Fibroblast of mammary gland (primary cell): ENCODE measurements at regions not wholly inside any gene's neighbourhood (a gene's known extent, or its start where the extent isn't known, plus 50 kb on each side); places are given as distances from the start of the nearest gene placed in this dataset.

ENCODE experiments used
- DNase-seq: peaks from one replicate; pipeline ENCODE4 v3.0.0-alpha.2; 2010; ENCODE audit warnings: low read depth
- H3K4me3 ChIP-seq: 2 replicates; pipeline ENCODE4 v1.5.1; 2011; ENCODE audit warnings: low read depth, mild to moderate bottlenecking, low read length, moderate library complexity; ENCODE audit not compliant: control insufficient read depth
- TF ChIP-seq, protein P1 (sequence below): conservative IDR thresholded peaks from 2 replicates; pipeline ENCODE4 v1.5.1; 2011; ENCODE audit warnings: low read depth, low read length, inconsistent platforms; ENCODE audit not compliant: control insufficient read depth, insufficient read depth

DNA sequence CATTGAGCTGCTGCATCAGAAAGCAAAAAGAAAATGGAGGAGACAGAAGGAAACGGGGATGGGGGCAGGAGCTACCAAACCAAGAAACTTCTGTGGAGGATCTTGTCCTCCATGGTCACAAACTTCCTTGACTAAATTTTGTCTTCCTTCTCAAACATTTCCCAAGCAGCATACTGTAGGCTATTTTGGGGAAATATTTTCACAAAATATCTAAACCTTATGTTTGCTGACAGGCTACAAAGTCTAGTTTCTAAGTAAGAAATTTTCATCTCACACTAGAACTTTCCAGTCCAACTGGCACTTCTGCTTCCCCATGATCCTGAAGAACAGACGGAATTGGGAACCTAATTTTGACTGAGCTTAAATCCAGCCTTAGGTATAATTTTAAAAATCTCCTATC, 552.0 kb downstream of the SNAPC1 start:
- H3K4me3 ChIP-seq, result no peak overlapping the region
- TF ChIP-seq, protein P1, sequence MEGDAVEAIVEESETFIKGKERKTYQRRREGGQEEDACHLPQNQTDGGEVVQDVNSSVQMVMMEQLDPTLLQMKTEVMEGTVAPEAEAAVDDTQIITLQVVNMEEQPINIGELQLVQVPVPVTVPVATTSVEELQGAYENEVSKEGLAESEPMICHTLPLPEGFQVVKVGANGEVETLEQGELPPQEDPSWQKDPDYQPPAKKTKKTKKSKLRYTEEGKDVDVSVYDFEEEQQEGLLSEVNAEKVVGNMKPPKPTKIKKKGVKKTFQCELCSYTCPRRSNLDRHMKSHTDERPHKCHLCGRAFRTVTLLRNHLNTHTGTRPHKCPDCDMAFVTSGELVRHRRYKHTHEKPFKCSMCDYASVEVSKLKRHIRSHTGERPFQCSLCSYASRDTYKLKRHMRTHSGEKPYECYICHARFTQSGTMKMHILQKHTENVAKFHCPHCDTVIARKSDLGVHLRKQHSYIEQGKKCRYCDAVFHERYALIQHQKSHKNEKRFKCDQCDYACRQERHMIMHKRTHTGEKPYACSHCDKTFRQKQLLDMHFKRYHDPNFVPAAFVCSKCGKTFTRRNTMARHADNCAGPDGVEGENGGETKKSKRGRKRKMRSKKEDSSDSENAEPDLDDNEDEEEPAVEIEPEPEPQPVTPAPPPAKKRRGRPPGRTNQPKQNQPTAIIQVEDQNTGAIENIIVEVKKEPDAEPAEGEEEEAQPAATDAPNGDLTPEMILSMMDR, result no peak

DNA sequence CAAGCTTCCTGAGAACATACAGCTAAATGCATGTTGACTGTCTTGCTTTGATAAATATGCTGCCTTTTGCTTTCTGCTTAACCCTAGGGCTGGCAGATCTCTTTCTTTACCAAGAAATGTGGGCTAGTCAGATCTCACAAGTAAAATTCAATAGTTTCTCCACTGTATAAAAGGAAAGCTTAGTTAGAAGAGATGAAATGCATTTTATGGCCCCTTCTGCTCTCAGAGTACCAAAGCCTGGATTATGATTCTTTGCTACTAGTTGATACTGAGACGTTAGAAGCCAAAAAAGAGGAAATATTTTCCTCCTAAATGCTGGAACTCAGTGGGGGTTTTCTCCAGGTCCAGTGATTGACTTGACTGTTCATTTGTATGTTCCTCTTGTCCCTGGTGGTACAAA, 552.7 kb downstream of the SNAPC1 start:
- no peak overlapping the region for H3K4me3 ChIP-seq
- TF ChIP-seq, protein P1, result no peak
- no peak for DNase-seq

More for the DNA sequence above, 552.0 kb downstream of the SNAPC1 start:
- no peak for DNase-seq

DNA sequence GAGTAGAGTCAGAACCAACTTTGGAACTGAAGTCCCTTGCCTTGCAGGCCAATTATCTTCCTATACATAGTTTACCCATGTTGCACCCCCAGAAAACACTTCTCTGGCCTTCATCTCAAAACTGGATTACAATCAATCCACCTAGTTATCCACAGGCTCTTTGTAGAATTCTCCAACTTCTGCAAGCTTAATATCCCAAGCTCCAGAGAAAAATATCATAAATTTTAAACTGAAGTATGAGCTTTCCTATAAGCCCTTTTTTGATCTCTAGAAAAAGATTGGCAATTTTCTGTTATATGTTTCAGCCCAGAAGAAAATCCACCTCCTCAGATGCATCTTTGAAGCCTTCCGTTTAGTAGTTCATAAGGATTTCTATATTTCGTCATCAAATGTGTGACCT, 553.4 kb downstream of the SNAPC1 start:
- TF ChIP-seq, protein P1, result no peak
- DNase-seq, result no peak

DNA sequence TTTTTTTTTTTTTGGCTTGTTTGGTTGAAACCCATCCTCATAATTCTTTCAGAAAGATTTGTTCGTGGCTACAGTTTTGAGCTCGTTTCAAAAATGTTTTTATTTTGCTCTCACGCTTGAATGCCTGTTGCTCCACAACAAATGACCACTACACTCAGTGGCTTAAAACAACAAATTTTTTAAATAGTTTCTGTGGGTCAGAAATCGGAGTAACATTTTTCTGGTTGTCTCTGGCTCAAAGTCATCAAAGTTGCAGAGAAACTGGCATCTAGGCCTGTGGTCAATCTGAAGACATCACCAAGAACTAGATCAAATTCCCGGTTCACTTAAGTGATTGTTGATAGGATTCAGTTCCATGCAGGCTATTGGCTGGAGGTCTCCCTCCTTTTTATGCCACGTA, 560.0 kb downstream of the SNAPC1 start:
- H3K4me3 ChIP-seq, result no peak overlapping the region
- TF ChIP-seq, protein P1, result no peak
- no peak for DNase-seq

More for the DNA sequence above, 553.4 kb downstream of the SNAPC1 start:
- H3K4me3 ChIP-seq, result no peak overlapping the region

DNA sequence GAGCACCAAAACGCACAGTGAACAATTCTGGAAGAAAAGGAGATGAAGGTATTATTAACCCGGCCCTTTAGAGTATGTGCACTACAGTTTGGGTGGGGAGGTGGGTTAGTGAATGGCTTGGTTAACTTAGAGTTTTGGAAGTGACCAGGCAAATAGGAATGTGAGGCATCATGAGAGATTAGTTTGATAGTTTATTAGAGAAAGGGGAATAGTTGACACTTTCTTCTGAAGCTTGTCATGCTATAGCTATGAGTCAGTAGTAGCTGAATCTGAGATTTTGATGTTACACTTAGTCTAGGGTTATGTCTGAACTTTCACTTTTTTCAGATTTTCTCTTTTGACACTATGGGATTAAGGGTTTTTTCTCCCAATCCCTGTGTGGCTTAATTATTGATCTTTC, 567.2 kb downstream of the SNAPC1 start:
- DNase-seq, result no peak
- TF ChIP-seq, protein P1, result no peak
- H3K4me3 ChIP-seq, result no peak overlapping the region

DNA sequence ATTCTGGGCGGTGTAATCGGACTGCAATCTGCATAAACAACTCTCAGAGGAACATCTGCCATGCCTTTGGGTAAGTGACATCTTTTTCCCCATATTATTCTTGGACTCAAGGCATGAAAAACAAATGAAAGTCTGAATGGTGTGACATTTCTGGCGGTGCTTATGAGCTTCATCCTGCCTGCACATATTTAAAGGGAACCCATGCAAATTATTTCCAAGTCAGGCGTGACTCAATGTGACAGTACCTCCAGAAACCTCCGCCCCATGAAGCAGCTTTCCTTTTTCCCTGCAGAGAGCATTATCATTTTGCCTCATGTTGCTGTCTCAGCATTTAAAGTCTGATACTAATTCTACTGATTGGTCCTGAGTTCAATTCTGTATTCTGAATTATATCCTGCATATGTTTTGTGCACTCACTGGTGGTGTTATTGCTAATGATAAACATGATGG, 585.4 kb downstream of the SNAPC1 start:
- no peak for DNase-seq
- H3K4me3 ChIP-seq, result no peak overlapping the region
- TF ChIP-seq, protein P1, result no peak

DNA sequence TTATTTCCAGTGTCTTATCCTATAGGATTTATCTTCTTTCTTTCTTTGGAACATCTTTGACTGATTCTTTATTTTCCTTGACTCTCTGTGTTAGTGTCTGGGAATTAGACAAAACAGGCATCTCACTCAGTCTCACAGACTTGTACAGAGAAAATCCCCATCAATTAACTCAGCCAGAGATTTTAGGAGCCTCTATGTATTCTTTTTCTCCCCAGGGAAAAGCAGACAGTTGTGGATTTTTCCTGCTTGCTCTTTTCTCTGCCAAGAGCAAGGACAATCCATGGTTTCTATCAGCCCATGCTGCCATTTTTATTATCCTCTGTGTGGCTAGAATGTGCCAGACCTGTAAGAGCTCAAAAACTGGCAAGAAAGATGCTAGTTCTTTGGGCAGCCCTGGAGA, 595.1 kb downstream of the SNAPC1 start:
- TF ChIP-seq, protein P1, result no peak
- DNase-seq, result no peak
- H3K4me3 ChIP-seq, result no peak overlapping the region
